GM12891 (cell line): ENCODE measurements at regions not wholly inside any gene's neighbourhood (a gene's known extent, or its start where the extent isn't known, plus 50 kb on each side); places are given as distances from the start of the nearest gene placed in this dataset.
"Not testable (repeated sequence)": the region's sequence is repeated elsewhere in the genome, so short reads cannot be mapped to it uniquely, and the experiment has no call there.

Experiments
- DNase-seq: peaks from one replicate; pipeline ENCODE4 v3.0.0; 2011; ENCODE audit warnings: low spot score; ENCODE audit not compliant: insufficient read length
- FAIRE-seq: peaks from 2 replicates; lab custom pipeline; 2011; peaks lifted over from hg19 to GRCh38; lab: Jason Lieb, UNC
- PAX5 ChIP-seq: IDR thresholded peaks from 2 replicates; pipeline ENCODE4 v1.6.1; 2011; ENCODE audit warnings: low read length, moderate library complexity, mild to moderate bottlenecking; ENCODE audit not compliant: insufficient read depth, severe bottlenecking
- POLR2A ChIP-seq: IDR thresholded peaks from 2 replicates; pipeline ENCODE4 v1.6.1; 2011; ENCODE audit warnings: low read depth, low read length, control low read depth
- POLR2AphosphoS5 ChIP-seq: IDR thresholded peaks from 2 replicates; pipeline ENCODE4 v1.6.1; 2011; ENCODE audit warnings: low read depth, low read length, control low read depth
- POU2F2 ChIP-seq: IDR thresholded peaks from 2 replicates; pipeline ENCODE4 v1.6.1; 2011; ENCODE audit warnings: low read depth, mild to moderate bottlenecking, control low read depth, low read length, moderate library complexity
- SPI1 ChIP-seq: IDR thresholded peaks from 2 replicates; pipeline ENCODE4 v1.6.1; 2011; ENCODE audit warnings: low read depth, low read length, control low read depth
- TAF1 ChIP-seq: IDR thresholded peaks from 2 replicates; pipeline ENCODE4 v1.6.1; 2011; ENCODE audit warnings: low read depth, low read length, control low read depth

DNA sequence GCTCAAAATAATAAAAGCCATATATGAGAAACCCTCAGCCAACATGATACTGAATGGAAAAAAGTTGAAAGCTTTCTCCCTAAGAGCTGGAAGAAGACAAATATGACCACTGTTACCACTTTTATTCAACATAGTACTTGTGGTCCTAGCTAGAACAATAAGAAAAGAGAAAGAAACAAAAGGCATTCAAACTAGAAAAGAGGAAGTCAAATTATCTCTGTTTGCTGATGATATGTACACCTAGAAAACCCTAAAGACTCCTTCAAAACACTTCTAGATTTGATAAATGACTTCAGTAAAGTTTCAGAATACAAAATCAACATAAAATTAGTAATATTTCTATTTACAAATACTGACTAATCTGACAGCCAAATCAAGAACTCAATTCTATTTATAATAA lies 328.8 kb upstream of the GCFC2 start:
- FAIRE-seq (no peak), DNase-seq (no peak)
- TF ChIP-seq PAX5 (no peak), POLR2AphosphoS5 (no peak), SPI1 (peak; percentile 36; the same call in 1 of the 2 replicates)

GRCh38 chr2:76027761-76028160 lies 317.0 kb upstream of the GCFC2 start:
- DNase-seq (no peak), FAIRE-seq (no peak)
- TF ChIP-seq POU2F2 (no peak), PAX5 (no peak), SPI1 (no peak), TAF1 (no peak), POLR2A (no peak), POLR2AphosphoS5 (no peak)

DNA sequence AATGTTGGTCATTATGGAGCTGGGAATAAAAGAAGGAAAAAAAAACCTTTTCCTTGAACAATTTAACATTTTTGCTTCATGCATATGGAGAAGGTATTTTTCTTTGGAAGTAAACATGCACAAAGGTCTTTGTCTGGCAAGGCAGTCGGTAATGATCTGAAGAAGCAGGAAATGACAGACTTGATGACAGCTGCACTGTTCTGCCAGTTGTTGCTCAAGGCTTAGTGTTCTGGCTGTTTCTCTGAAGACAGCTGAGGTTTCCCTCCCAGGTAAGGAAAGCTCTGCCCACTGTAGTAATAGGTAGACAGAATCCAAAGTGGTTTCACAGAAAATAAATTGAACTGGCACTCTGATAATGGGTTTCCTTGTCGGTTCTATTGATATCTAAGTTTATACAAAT lies 308.4 kb upstream of the GCFC2 start:
- FAIRE-seq (no peak), DNase-seq (no peak)
- TF ChIP-seq POLR2A (no peak), TAF1 (no peak), PAX5 (no peak), POLR2AphosphoS5 (no peak), SPI1 (no peak), POU2F2 (no peak)

GRCh38 chr2:76009484-76009883 lies 298.8 kb upstream of the GCFC2 start:
- no peak for DNase-seq
- TF ChIP-seq SPI1 (peak; percentile 74), PAX5 (no peak)
- FAIRE-seq = no peak

GRCh38 chr2:76008001-76008702 lies 297.4 kb upstream of the GCFC2 start:
- no peak for FAIRE-seq
- TF ChIP-seq TAF1 (no peak), PAX5 (no peak), SPI1 (no peak), POU2F2 (no peak), POLR2A (no peak), POLR2AphosphoS5 (no peak)
- no peak for DNase-seq

GRCh38 chr2:76000425-76000824 lies 289.7 kb upstream of the GCFC2 start:
- DNase-seq (no peak), FAIRE-seq (no peak)
- TF ChIP-seq POLR2A (no peak), SPI1 (no peak), TAF1 (no peak), PAX5 (no peak), POLR2AphosphoS5 (no peak), POU2F2 (no peak)

GRCh38 chr2:75998451-75998850 lies 287.7 kb upstream of the GCFC2 start:
- no peak for DNase-seq
- no peak for FAIRE-seq
- TF ChIP-seq POLR2A = no peak
- TF ChIP-seq PAX5 = no peak
- TF ChIP-seq SPI1 = no peak
- TF ChIP-seq POU2F2 = no peak
- no peak for TF ChIP-seq POLR2AphosphoS5
- TF ChIP-seq TAF1 = no peak

DNA sequence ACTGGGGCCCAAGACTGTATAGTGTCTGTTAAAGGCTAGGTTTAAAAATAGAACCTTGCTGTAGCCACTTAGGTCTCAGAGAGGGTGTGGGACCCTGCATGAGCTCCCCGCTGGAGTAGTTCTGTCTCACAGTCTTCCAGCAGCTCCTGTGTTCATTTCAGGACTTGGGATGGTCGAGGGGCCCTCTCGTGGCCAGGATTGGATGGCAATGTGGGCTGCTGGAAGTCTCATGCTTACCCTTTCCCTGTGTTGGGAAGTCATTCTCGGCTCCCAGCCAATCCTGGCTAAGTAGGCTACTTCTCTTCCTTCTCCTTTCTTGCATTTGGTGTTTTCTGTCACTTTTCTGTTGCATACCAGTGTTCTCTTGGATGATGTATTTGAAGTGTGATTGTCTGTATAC lies 284.0 kb upstream of the GCFC2 start:
- FAIRE-seq (no peak), DNase-seq (no peak)
- TF ChIP-seq SPI1 (no peak), POU2F2 (no peak), POLR2AphosphoS5 (no peak), POLR2A (no peak), TAF1 (no peak), PAX5 (no peak)

GRCh38 chr2:75988622-75989021 lies 277.9 kb upstream of the GCFC2 start:
- FAIRE-seq, DNase-seq: not testable (repeated sequence)

- DNase-seq = no peak
- FAIRE-seq = no peak
- TF ChIP-seq SPI1 = no peak
- TF ChIP-seq POU2F2 = no peak
- TF ChIP-seq TAF1 = no peak
- no peak for TF ChIP-seq PAX5
- TF ChIP-seq POLR2AphosphoS5 = no peak
- no peak for TF ChIP-seq POLR2A
These were observed 275.9 kb upstream of the GCFC2 start for GRCh38 chr2:75986617-75987016.

- FAIRE-seq = no peak
These were observed 272.0 kb upstream of the GCFC2 start for GRCh38 chr2:75982719-75983118.

More at GRCh38 chr2:75982719-75983118, 272.0 kb upstream of the GCFC2 start:
- no peak for DNase-seq
- TF ChIP-seq POU2F2 (no peak), TAF1 (no peak), POLR2AphosphoS5 (no peak), PAX5 (no peak), SPI1 (no peak), POLR2A (no peak)
